ENCODE measurements at regions not wholly inside any gene's neighbourhood (a gene's known extent, or its start where the extent isn't known, plus 50 kb on each side); places are given as distances from the start of the nearest gene placed in this dataset.
A peak's percentile ranks its signal among the peaks of the same experiment; 100 is the strongest.

DNA sequence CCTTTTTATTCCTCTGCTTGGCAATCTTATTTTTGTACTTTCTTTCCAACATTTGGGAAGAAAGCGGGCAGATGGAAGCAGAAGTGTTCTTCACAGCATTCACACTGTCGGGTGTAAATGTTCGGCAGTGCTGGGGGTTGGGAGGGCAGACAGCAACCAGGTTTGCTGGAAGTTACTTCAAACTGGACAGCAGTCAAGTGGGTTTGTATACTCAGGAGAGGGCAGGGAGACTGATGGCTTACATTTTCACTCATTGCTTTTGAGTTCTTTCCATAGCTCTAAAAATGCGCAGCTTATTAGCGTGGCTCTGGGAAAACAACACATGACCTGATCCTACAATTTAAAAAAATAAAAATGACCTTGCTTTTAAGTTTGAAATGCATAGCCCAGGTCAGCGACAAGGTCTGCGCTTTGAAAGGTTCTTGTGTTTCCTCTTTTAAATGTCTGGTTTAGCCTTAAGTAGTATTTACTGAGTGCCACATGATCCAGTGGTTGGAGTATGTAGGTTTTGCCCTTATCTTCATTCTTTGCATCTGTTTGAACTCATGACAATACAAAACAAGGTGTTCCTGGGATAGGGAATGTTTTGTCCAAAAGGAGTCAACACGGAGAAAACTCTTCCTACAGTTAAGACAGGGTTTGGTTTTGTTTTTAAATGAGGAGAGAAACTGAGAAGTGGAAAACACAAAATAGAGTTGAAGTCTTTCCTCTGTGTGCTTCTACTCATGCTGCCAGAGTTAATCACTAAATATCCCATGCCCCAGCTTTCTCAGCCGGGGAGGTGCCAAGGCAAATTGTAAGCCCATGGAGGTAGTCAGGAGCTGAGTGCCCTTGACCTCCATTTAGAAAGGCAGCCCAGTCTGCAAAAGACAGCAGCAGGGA, 132.7 kb upstream of the DMRT1 start (continued):
- TF ChIP-seq, protein P1, sequence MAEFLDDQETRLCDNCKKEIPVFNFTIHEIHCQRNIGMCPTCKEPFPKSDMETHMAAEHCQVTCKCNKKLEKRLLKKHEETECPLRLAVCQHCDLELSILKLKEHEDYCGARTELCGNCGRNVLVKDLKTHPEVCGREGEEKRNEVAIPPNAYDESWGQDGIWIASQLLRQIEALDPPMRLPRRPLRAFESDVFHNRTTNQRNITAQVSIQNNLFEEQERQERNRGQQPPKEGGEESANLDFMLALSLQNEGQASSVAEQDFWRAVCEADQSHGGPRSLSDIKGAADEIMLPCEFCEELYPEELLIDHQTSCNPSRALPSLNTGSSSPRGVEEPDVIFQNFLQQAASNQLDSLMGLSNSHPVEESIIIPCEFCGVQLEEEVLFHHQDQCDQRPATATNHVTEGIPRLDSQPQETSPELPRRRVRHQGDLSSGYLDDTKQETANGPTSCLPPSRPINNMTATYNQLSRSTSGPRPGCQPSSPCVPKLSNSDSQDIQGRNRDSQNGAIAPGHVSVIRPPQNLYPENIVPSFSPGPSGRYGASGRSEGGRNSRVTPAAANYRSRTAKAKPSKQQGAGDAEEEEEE (CRISPR knock-in tag; IDR thresholded peaks at IDR 0.05; ENCODE audit: borderline replicate concordance), result no peak
- TF ChIP-seq ZNF883 (CRISPR knock-in tag; IDR thresholded peaks at IDR 0.05; ENCODE audit: not compliant biosample characterization), result no peak
- peak; percentile 68; the same call in 1 of the 2 replicates for TF ChIP-seq BCL6 (CRISPR knock-in tag; IDR thresholded peaks at IDR 0.05)
- peak; percentile 94 for TF ChIP-seq SOX5 (CRISPR knock-in tag; IDR thresholded peaks at IDR 0.05; ENCODE audit: borderline replicate concordance)
- TF ChIP-seq, protein P2, sequence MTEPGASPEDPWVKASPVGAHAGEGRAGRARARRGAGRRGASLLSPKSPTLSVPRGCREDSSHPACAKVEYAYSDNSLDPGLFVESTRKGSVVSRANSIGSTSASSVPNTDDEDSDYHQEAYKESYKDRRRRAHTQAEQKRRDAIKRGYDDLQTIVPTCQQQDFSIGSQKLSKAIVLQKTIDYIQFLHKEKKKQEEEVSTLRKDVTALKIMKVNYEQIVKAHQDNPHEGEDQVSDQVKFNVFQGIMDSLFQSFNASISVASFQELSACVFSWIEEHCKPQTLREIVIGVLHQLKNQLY (CRISPR knock-in tag; IDR thresholded peaks at IDR 0.05), result peak; percentile 74; the same call in 1 of the 2 replicates
- TF ChIP-seq HNRNPK (IDR thresholded peaks at IDR 0.05; ENCODE audit: low read depth, low read length, poor library complexity, severe bottlenecking), result no peak
- TF ChIP-seq ZNF451 (CRISPR knock-in tag; IDR thresholded peaks at IDR 0.05), result no peak
- TF ChIP-seq, protein P3, sequence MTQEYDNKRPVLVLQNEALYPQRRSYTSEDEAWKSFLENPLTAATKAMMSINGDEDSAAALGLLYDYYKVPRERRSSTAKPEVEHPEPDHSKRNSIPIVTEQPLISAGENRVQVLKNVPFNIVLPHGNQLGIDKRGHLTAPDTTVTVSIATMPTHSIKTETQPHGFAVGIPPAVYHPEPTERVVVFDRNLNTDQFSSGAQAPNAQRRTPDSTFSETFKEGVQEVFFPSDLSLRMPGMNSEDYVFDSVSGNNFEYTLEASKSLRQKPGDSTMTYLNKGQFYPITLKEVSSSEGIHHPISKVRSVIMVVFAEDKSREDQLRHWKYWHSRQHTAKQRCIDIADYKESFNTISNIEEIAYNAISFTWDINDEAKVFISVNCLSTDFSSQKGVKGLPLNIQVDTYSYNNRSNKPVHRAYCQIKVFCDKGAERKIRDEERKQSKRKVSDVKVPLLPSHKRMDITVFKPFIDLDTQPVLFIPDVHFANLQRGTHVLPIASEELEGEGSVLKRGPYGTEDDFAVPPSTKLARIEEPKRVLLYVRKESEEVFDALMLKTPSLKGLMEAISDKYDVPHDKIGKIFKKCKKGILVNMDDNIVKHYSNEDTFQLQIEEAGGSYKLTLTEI (CRISPR knock-in tag; conservative IDR thresholded peaks at IDR 0.05), result no peak
- TF ChIP-seq, protein P4, sequence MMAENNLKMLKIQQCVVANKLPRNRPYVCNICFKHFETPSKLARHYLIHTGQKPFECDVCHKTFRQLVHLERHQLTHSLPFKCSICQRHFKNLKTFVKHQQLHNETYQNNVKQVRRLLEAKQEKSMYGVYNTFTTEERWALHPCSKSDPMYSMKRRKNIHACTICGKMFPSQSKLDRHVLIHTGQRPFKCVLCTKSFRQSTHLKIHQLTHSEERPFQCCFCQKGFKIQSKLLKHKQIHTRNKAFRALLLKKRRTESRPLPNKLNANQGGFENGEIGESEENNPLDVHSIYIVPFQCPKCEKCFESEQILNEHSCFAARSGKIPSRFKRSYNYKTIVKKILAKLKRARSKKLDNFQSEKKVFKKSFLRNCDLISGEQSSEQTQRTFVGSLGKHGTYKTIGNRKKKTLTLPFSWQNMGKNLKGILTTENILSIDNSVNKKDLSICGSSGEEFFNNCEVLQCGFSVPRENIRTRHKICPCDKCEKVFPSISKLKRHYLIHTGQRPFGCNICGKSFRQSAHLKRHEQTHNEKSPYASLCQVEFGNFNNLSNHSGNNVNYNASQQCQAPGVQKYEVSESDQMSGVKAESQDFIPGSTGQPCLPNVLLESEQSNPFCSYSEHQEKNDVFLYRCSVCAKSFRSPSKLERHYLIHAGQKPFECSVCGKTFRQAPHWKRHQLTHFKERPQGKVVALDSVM (CRISPR knock-in tag; IDR thresholded peaks at IDR 0.05), result no peak
- no peak for TF ChIP-seq ZSCAN20 (CRISPR knock-in tag; IDR thresholded peaks at IDR 0.05; ENCODE audit: borderline replicate concordance)
- TF ChIP-seq, protein P5, sequence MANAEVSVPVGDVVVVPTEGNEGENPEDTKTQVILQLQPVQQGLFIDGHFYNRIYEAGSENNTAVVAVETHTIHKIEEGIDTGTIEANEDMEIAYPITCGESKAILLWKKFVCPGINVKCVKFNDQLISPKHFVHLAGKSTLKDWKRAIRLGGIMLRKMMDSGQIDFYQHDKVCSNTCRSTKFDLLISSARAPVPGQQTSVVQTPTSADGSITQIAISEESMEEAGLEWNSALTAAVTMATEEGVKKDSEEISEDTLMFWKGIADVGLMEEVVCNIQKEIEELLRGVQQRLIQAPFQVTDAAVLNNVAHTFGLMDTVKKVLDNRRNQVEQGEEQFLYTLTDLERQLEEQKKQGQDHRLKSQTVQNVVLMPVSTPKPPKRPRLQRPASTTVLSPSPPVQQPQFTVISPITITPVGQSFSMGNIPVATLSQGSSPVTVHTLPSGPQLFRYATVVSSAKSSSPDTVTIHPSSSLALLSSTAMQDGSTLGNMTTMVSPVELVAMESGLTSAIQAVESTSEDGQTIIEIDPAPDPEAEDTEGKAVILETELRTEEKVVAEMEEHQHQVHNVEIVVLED (CRISPR knock-in tag; IDR thresholded peaks at IDR 0.05; ENCODE audit: borderline replicate concordance), result no peak
- TF ChIP-seq, protein P6, sequence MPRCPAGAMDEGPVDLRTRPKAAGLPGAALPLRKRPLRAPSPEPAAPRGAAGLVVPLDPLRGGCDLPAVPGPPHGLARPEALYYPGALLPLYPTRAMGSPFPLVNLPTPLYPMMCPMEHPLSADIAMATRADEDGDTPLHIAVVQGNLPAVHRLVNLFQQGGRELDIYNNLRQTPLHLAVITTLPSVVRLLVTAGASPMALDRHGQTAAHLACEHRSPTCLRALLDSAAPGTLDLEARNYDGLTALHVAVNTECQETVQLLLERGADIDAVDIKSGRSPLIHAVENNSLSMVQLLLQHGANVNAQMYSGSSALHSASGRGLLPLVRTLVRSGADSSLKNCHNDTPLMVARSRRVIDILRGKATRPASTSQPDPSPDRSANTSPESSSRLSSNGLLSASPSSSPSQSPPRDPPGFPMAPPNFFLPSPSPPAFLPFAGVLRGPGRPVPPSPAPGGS (CRISPR knock-in tag; IDR thresholded peaks at IDR 0.05), result 0 out of 2 replicates have a peak, but pooled peaks have one; percentile 14
- TF ChIP-seq, protein P7, sequence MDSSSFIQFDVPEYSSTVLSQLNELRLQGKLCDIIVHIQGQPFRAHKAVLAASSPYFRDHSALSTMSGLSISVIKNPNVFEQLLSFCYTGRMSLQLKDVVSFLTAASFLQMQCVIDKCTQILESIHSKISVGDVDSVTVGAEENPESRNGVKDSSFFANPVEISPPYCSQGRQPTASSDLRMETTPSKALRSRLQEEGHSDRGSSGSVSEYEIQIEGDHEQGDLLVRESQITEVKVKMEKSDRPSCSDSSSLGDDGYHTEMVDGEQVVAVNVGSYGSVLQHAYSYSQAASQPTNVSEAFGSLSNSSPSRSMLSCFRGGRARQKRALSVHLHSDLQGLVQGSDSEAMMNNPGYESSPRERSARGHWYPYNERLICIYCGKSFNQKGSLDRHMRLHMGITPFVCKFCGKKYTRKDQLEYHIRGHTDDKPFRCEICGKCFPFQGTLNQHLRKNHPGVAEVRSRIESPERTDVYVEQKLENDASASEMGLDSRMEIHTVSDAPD (CRISPR knock-in tag; IDR thresholded peaks at IDR 0.05), result 0 out of 2 replicates have a peak, but pooled peaks have one; percentile 52
- 0 out of 2 replicates have a peak, but pooled peaks have one; percentile 24 for TF ChIP-seq ZSCAN29 (CRISPR knock-in tag; conservative IDR thresholded peaks at IDR 0.05)
- 0 out of 2 replicates have a peak, but pooled peaks have one; percentile 32 for TF ChIP-seq BRD4 (CRISPR knock-in tag; IDR thresholded peaks at IDR 0.05)
- no peak for TF ChIP-seq ZEB1 (IDR thresholded peaks at IDR 0.05; ENCODE audit: insufficient replicate concordance, low read depth)

Measured in HepG2 (cell line).